SIG-M5 treated with dmso at 0.1 percent for 504 hours (cell line): ENCODE measurements at regions not wholly inside any gene's neighbourhood (a gene's known extent, or its start where the extent isn't known, plus 50 kb on each side); places are given as distances from the start of the nearest gene placed in this dataset.

Source experiments
- DNase-seq: peaks from one replicate; lab custom pipeline; 2025; ENCODE audit not compliant: unreplicated experiment; lab: John Stamatoyannopoulos, UW

GRCh38 chr2:9156483-9156882 lies 50.1 kb upstream of the ASAP2 start:
- DNase-seq: no peak

DNA sequence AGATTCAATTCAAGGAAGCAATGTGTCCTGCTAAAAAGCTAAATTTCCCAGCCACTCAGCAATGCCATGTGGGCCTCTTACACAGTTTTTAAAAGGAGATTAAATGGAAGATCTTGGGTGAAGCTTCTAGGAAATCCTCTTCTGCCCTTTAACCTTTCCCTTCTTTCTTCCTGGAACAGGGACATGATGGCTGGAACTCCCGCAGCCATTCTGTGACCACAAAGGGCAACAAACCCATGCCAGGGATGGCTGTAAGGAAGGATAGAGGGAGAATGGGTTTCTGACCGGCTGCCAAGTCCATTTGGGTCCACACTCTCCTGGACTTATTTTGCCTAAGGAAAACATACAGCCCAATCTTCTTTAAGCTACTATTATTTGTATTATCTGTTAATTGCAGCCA lies 52.6 kb upstream of the ASAP2 start:
- DNase-seq: no peak

DNA sequence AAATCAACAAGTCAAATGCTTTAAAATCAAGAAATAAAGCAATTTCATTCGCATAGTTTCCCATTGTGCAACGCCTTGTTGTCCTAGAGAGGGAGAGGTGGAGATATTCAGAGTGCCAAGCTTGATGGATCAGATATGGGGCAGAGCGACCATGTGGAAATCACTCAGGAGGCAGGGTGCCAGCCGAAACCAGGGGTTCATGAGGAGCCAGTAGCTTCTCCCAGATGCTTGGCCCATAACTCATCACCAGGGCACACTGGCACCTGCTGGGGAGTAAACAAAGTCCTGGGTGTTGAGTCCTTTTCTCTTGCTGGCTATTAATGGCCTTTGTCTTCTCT lies 53.0 kb upstream of the ASAP2 start:
- no peak for DNase-seq

GRCh38 chr2:9152975-9153642 lies 53.5 kb upstream of the ASAP2 start:
- no peak for DNase-seq

GRCh38 chr2:9150906-9151305 lies 55.7 kb upstream of the ASAP2 start:
- DNase-seq: no peak

DNA sequence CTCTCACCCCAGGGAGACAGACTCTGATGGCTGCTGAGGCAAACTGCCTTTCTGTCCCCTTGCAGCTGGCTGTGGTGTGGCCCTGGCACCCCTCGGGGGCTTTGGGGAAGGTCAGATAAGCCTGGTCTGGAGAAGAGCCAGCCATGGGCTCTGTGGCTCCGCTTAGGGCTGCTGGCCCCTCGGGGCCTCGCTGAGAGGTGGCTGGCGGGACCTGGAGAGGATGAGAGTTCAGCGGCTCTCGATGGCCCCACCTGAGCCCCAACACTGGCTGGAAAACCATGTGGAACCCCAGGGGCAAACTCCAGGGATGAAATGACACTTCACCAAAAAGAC lies 56.1 kb upstream of the ASAP2 start:
- DNase-seq: no peak

DNA sequence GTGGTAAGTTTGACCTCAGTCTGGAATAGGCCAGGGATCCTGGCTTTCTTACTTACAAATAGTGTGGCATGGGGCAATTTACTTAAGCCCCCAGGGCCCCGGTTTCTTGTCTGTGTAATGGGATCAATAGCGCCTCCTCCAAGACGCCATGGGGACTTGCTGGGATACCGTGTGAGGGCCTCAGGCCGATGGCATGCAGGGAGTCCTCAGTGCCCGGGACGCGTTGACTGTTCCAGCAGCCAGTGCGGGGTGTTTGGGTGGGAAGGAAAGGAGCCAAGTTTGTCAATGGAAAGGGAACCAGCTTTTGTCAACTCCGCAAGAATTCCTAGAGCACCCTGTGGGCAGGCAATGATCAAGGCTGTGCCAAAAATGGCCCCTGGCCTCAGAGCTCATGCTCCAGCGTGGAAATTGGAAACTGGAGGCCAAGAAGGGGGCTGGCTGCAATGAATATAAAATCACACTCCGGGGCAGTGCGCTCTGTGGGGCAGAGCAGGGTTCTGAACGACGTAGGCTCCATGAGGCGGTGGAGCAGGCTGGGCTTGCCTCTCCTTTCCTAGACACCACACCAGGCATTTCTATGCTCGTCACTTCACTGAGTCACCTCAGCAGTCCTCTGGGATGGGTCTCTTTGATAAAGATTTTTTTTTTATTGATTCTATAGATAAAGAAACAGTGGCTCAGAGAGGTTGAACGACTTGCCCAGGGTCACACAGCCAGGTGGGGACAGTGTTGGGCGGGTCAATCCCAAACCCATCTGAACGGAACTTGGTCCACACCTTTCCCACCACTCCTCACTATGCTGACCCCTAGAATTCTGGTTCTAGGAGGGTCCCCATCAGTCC lies 56.7 kb upstream of the ASAP2 start:
- no peak for DNase-seq

DNA sequence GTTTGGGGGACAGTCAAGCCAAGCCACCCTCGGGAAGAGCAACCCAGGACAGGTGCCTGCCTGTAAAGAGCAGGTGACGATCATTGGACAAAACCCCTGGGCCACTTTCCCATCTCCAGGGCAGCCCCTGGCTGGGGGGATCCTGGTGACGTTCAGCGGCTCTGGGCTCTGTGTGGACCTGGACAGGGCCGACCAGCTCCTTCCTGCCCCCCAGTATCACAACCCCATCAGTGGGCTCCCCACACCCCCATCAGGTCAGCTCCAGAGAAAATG lies 57.3 kb upstream of the ASAP2 start:
- DNase-seq: no peak

DNA sequence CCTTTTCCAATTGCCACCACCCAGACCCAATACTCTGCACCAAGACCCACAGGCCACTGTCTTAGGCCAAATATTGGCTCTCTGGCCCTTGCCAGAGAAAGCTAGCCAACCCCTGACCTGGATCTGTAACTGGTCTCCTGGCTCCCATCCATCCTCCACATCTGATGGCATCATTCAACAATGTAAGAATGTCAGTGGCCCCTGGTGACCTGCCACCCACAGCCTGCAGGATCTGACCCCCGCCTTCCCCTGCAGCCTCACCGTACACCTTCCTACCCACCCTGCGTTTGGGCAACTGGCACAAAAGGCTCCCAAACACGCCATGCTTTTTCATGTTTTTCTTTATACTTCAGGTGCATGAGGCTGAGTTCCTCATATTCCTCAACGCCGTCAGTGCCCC lies 60.0 kb upstream of the ASAP2 start:
- DNase-seq: no peak

- DNase-seq: no peak
Observed at GRCh38 chr2:9145752-9146430, 60.7 kb upstream of the ASAP2 start.

DNA sequence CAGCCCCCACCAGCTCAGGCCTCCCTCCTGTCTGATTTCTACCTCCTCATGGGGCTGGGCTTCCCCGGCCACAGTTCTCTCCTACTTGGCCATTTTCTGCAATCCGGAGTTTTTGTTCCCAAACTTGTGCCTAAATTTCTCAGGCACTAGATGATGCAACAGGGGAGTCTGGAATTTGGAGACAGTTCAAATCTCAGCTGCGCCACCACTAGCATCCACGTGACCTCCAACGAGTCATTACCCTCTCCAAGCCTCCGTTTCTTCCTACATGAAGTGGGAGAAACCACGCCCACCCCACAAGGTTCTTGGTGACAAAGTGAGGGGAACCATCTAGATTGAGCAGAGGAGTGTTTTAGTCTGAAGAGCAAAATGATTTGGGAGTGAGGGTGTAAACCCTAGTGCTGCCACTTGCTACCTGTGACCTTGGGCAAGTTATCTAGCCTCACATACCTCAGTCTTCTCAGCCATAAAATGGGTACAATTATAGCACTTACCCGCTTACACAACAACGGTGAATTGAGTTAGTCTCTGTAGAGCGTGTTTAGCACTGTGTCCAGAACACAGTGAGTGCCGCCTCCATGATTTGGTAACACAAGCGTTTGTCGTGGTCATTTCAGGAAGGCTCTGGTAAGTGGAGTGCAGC lies 61.4 kb upstream of the ASAP2 start:
- no peak for DNase-seq

- DNase-seq: no peak
Observed at GRCh38 chr2:9144617-9145016, 62.0 kb upstream of the ASAP2 start.

DNA sequence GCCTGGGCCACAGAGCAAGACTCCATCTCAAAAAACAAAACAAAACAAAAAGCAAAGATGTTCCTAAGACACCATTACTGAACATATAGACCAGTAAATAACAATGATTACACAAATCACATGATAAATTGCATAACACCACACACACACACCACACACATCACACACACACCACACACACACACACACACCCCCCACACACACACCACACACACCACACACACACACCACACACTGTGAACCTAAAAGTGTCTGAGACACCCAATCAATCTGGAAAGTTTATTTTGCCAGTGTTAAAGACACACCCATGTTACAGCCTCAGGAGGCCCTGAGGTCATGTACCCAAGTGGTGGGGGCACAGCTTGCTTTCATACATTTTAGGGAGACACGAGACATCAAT lies 62.6 kb upstream of the ASAP2 start:
- no peak for DNase-seq

DNA sequence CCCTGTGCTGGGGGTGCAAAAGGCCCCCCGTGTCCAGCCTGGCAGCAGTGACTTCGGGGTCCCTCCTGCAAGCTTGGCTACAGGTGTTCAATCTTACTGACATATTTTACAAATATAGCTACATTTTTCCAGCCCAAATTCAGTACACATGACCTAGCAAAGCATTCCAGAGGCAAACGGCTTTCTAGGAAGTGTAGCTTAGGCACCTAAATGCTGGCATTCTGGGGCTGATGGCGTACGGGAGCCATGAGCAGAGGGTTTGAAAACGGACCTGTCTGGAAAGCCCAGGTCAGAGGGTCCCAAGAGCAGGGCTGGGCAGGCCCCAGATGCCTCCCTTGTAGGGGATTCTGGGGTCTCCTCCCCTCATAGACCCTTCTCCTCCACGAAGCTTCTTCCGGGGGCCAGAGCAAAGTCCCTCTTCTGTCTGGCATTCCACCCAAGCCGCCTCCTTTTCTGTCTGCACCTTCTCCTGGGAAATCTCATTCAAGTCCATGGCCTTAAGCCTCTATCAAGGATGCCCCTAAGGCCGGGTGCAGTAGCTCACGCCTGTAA lies 63.3 kb upstream of the ASAP2 start:
- DNase-seq: no peak

GRCh38 chr2:9142551-9143263 lies 63.9 kb upstream of the ASAP2 start:
- DNase-seq: peak; percentile 76

- DNase-seq: no peak
Observed at GRCh38 chr2:9141706-9142460, 64.7 kb upstream of the ASAP2 start.

- no peak for DNase-seq
Observed at GRCh38 chr2:9141091-9141667, 65.4 kb upstream of the ASAP2 start.

- DNase-seq: no peak
Observed at GRCh38 chr2:9140645-9141044, 66.0 kb upstream of the ASAP2 start.

DNA sequence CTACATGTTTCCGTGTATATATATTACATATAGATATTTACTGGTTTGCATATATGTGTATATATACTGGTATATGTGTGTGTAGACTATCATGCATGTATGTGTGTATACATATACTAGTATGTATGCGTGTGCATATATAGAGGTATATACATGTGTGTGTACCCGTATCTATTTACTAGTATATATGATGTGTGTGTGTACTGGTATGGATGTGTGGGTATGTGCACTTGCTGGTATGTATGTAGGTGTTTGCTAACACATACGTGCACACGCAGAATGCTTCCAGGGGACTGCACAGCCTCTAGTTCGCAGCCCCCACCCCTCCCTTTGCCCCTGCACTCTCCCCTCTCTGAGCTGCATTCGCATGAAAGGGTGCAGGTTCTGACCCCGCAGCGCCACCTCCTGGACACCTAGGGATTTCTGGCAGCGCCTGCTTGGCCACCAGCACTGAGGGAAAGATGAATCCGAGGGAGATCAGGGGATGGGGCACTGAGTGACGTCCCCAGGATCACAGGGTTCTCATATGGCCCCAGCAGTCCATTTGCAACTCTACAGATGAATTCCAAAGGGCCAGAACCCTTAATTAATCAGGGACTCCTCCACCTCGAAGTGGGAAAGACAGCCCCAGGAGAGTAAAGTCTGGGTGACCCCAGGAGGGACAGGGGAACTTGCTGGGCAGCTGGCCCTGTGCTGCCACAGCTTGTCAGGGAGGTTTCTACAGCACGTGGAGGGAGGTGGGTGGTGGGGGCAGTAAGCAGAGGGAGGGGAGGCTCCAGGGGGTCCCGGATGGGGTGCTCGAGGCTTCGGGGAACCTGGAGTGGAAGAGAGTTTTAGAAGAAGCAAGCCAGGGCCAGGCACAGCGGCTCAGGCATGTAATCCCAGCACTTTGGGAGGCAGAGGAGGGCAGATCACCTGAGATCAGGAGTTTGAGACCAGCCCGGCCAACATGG lies 66.8 kb upstream of the ASAP2 start:
- peak; percentile 49 for DNase-seq
